ENCODE measurements at regions not wholly inside any gene's neighbourhood (a gene's known extent, or its start where the extent isn't known, plus 50 kb on each side); places are given as distances from the start of the nearest gene placed in this dataset.

GRCh38 chr13:111941845-111942447 lies 125.0 kb upstream of the SOX1 start:
- TF ChIP-seq EP300 (IDR thresholded peaks at IDR 0.05; ENCODE audit: borderline replicate concordance in 1 of 2, low read depth in 1 of 2, low read length in 1 of 2) (no peak), JUND (IDR thresholded peaks at IDR 0.05) (no peak), CTCF (IDR thresholded peaks at IDR 0.05) (no peak), MAX (IDR thresholded peaks at IDR 0.05; ENCODE audit: low read depth) (no peak), ZBTB33 (IDR thresholded peaks at IDR 0.05; ENCODE audit: borderline replicate concordance, low read depth) (no peak), RFX5 (IDR thresholded peaks at IDR 0.05; ENCODE audit: low read length) (no peak), GATA2 (CRISPR knock-in tag; IDR thresholded peaks at IDR 0.05) (no peak), REST (IDR thresholded peaks at IDR 0.05; ENCODE audit: low read depth, low read length) (no peak)

Measured in SK-N-SH (cell line).